OCI-LY1 (cell line): ENCODE measurements at regions not wholly inside any gene's neighbourhood (a gene's known extent, or its start where the extent isn't known, plus 50 kb on each side); places are given as distances from the start of the nearest gene placed in this dataset.

Source experiments
- H2AFZ ChIP-seq: fragments of 200-600 bp; sonication (generic), shearing (Covaris generic); 2 replicates; pipeline ENCODE4 v1.6.0; 2014; ENCODE audit warnings: antibody characterized with exemption, mild to moderate bottlenecking, low read length
- H3F3A ChIP-seq: fragments of 200-600 bp; sonication (generic), shearing (Covaris generic); 2 replicates; pipeline ENCODE4 v1.6.0; 2014; ENCODE audit warnings: mild to moderate bottlenecking, antibody characterized with exemption, low read length, moderate library complexity; ENCODE audit not compliant: insufficient read depth
- H3K27ac ChIP-seq: fragments of 200-600 bp; sonication (generic); 2 replicates; pipeline ENCODE4 v1.5.1; 2014; ENCODE audit warnings: low read length, mixed run types, mild to moderate bottlenecking, low read depth; ENCODE audit not compliant: poor library complexity, severe bottlenecking
- H3K27me3 ChIP-seq: fragments of 200-600 bp; sonication (generic); 2 replicates; pipeline ENCODE4 v1.6.0; 2014; ENCODE audit warnings: antibody characterized with exemption, mild to moderate bottlenecking, low read length, moderate library complexity; ENCODE audit not compliant: insufficient read depth
- H3K36me3 ChIP-seq: fragments of 200-600 bp; sonication (generic); 2 replicates; pipeline ENCODE4 v1.6.1; 2014; ENCODE audit warnings: mild to moderate bottlenecking, antibody characterized with exemption, low read length, moderate library complexity, mixed read lengths; ENCODE audit not compliant: insufficient read depth
- H3K4me1 ChIP-seq: fragments of 200-600 bp; sonication (generic); 2 replicates; pipeline ENCODE4 v1.5.1; 2014; ENCODE audit warnings: mild to moderate bottlenecking, low read length, moderate library complexity; ENCODE audit not compliant: insufficient read depth, severe bottlenecking
- H3K4me2 ChIP-seq: fragments of 200-600 bp; sonication (generic), shearing (Covaris generic); 2 replicates; pipeline ENCODE4 v1.6.1; 2014; ENCODE audit warnings: low read length
- H3K4me3 ChIP-seq: fragments of 200-600 bp; sonication (generic); 2 replicates; pipeline ENCODE4 v1.5.1; 2014; ENCODE audit warnings: low read length, low read depth, mild to moderate bottlenecking, mixed read lengths; ENCODE audit not compliant: poor library complexity, severe bottlenecking
- H3K79me2 ChIP-seq: fragments of 200-600 bp; shearing (Covaris generic); 2 replicates; pipeline ENCODE4 v1.6.1; 2016; ENCODE audit warnings: mixed run types, low read length, mixed read lengths; ENCODE audit not compliant: insufficient read depth
- H3K9ac ChIP-seq: fragments of 200-600 bp; sonication (generic), shearing (Covaris generic); 2 replicates; pipeline ENCODE4 v1.6.1; 2014; ENCODE audit warnings: mild to moderate bottlenecking, low read length, mixed read lengths
- H3K9me2 ChIP-seq: fragments of 200-600 bp; sonication (generic), shearing (Covaris generic); 2 replicates; pipeline ENCODE4 v1.6.1; 2014; ENCODE audit warnings: low read depth, mild to moderate bottlenecking, low read length, mixed read lengths
- H3K9me3 ChIP-seq: fragments of 200-600 bp; shearing (Covaris generic); 2 replicates; pipeline ENCODE4 v1.6.1; 2014; ENCODE audit warnings: low read length, mixed read lengths
- H4K20me1 ChIP-seq: fragments of 200-600 bp; sonication (generic), shearing (Covaris generic); 2 replicates; pipeline ENCODE4 v1.6.0; 2016; ENCODE audit warnings: mild to moderate bottlenecking, low read length; ENCODE audit not compliant: insufficient read depth
- CTCF ChIP-seq: fragments of 200-600 bp; sonication (generic), shearing (Covaris generic); IDR thresholded peaks from 2 replicates; pipeline ENCODE4 v1.5.1; 2017; ENCODE audit warnings: mild to moderate bottlenecking, antibody characterized with exemption, low read length, moderate library complexity, mixed read lengths
- EZH2 ChIP-seq: fragments of 200-600 bp; sonication (generic), shearing (Covaris generic); IDR thresholded peaks from 2 replicates; pipeline ENCODE4 v1.8.0; 2017; ENCODE audit warnings: borderline replicate concordance, mixed run types, mild to moderate bottlenecking, antibody characterized with exemption, low read length, moderate library complexity, mixed read lengths

GRCh38 chr20:48241482-48241881, 456.2 kb upstream of the SULF2 start:
- Histone ChIP-seq H3K4me3 (no peak overlapping the region), H3F3A (no peaks in the 10 kb centered on the region), H3K79me2 (no peaks in the 10 kb centered on the region), H3K36me3 (no peaks in the 10 kb centered on the region), H2AFZ (no peak overlapping the region), H3K9ac (no peak overlapping the region), H4K20me1 (no peaks in the 10 kb centered on the region), H3K27me3 (no peaks in the 10 kb centered on the region), H3K4me1 (no peaks in the 10 kb centered on the region), H3K27ac (no peak overlapping the region), H3K4me2 (no peak overlapping the region), H3K9me2 (no peaks in the 10 kb centered on the region), H3K9me3 (no peaks in the 10 kb centered on the region)
- TF ChIP-seq CTCF (no peak), EZH2 (no peak)

GRCh38 chr20:48238781-48239180, 453.5 kb upstream of the SULF2 start:
- Histone ChIP-seq H3K27ac (no peak overlapping the region), H3K4me3 (no peak overlapping the region), H3K4me1 (no peaks in the 10 kb centered on the region), H2AFZ (no peak overlapping the region), H3K9me3 (no peaks in the 10 kb centered on the region), H3K9ac (no peak overlapping the region), H3K4me2 (no peak overlapping the region), H3K9me2 (no peaks in the 10 kb centered on the region), H3F3A (no peaks in the 10 kb centered on the region), H3K36me3 (no peaks in the 10 kb centered on the region), H3K27me3 (peaks cover 7% of the 10 kb centered on the region; the same call in 1 of the 2 replicates), H4K20me1 (no peaks in the 10 kb centered on the region), H3K79me2 (no peaks in the 10 kb centered on the region)
- TF ChIP-seq EZH2 (no peak), CTCF (no peak)

GRCh38 chr20:48238326-48238725, 453.0 kb upstream of the SULF2 start:
- Histone ChIP-seq H3K9ac (no peak overlapping the region), H3K36me3 (no peaks in the 10 kb centered on the region), H3K79me2 (no peaks in the 10 kb centered on the region), H4K20me1 (no peaks in the 10 kb centered on the region), H3F3A (no peaks in the 10 kb centered on the region), H3K4me2 (no peak overlapping the region), H3K27ac (no peak overlapping the region), H3K9me3 (no peaks in the 10 kb centered on the region), H3K27me3 (peaks cover 11% of the 10 kb centered on the region; the same call in 1 of the 2 replicates), H3K4me3 (no peak overlapping the region), H3K4me1 (no peaks in the 10 kb centered on the region), H3K9me2 (no peaks in the 10 kb centered on the region), H2AFZ (no peak overlapping the region)
- no peak for TF ChIP-seq EZH2
- TF ChIP-seq CTCF, result no peak
